Keratinocyte (primary cell): ENCODE measurements at regions not wholly inside any gene's neighbourhood (a gene's known extent, or its start where the extent isn't known, plus 50 kb on each side); places are given as distances from the start of the nearest gene placed in this dataset.
"Not testable (repeated sequence)": the region's sequence is repeated elsewhere in the genome, so short reads cannot be mapped to it uniquely, and the experiment has no call there.

ENCODE experiments used
- DNase-seq: peaks from one replicate; pipeline ENCODE4 v3.0.0-alpha.2; 2011; ENCODE audit warnings: low read depth, missing footprints, low spot score
- FAIRE-seq: peaks from 2 replicates; lab custom pipeline; 2011; peaks lifted over from hg19 to GRCh38; lab: Jason Lieb, UNC
- H2AFZ ChIP-seq: 2 replicates; pipeline ENCODE4 v1.6.0; 2012; ENCODE audit warnings: low read length, control low read depth, inconsistent platforms; ENCODE audit not compliant: control insufficient read depth
- H3K27ac ChIP-seq: 2 replicates; pipeline ENCODE4 v1.5.1; 2011; ENCODE audit warnings: low read length; ENCODE audit not compliant: control insufficient read depth, insufficient read depth
- H3K27me3 ChIP-seq: 3 replicates; pipeline ENCODE4 v1.6.0; 2011; ENCODE audit warnings: low read length; ENCODE audit not compliant: control insufficient read depth, insufficient read depth; ENCODE audit errors: extremely low read depth
- H3K36me3 ChIP-seq, 2 experiments: 2 replicates in 1 of 2; 3 replicates in 1 of 2; pipeline ENCODE4 v1.5.1; 2011; ENCODE audit warnings: low read length in 2 of 2, mild to moderate bottlenecking in 1 of 2; ENCODE audit not compliant: control insufficient read depth in 2 of 2, insufficient read depth in 2 of 2; ENCODE audit errors: extremely low read depth in 1 of 2
- H3K4me1 ChIP-seq: 3 replicates; pipeline ENCODE4 v1.5.1; 2011; ENCODE audit warnings: low read length; ENCODE audit not compliant: control insufficient read depth, insufficient read depth; ENCODE audit errors: extremely low read depth
- H3K4me2 ChIP-seq: 3 replicates; pipeline ENCODE4 v1.6.0; 2011; ENCODE audit warnings: low read depth, low read length; ENCODE audit not compliant: control insufficient read depth, insufficient read depth; ENCODE audit errors: extremely low read depth
- H3K4me3 ChIP-seq, 3 experiments: fragments of 200-600 bp in 1 of 3; sonication (generic) in 1 of 3; 2 replicates in 2 of 3; 3 replicates in 1 of 3; pipeline ENCODE4 v1.5.1; 2011 to 2016; ENCODE audit warnings: low read length in 3 of 3, mild to moderate bottlenecking in 3 of 3, control low read depth in 2 of 3, inconsistent platforms in 1 of 3, low read depth in 1 of 3, mixed read lengths in 1 of 3, mixed run types in 1 of 3, moderate library complexity in 1 of 3; ENCODE audit not compliant: control insufficient read depth in 2 of 3, insufficient read depth in 2 of 3; ENCODE audit errors: extremely low read depth in 1 of 3
- H3K79me2 ChIP-seq: 2 replicates; pipeline ENCODE4 v1.6.0; 2012; ENCODE audit warnings: low read length; ENCODE audit not compliant: control insufficient read depth, insufficient read depth
- H3K9ac ChIP-seq: 3 replicates; pipeline ENCODE4 v1.6.0; 2011; ENCODE audit warnings: low read length; ENCODE audit not compliant: control insufficient read depth, insufficient read depth; ENCODE audit errors: extremely low read depth
- H3K9me1 ChIP-seq: 3 replicates; pipeline ENCODE4 v1.6.0; 2011; ENCODE audit warnings: low read length; ENCODE audit not compliant: control insufficient read depth, insufficient read depth; ENCODE audit errors: extremely low read depth
- H3K9me3 ChIP-seq: 2 replicates; pipeline ENCODE4 v1.5.1; 2012; ENCODE audit warnings: low read depth, low read length; ENCODE audit not compliant: control insufficient read depth
- H4K20me1 ChIP-seq: 3 replicates; pipeline ENCODE4 v1.6.0; 2011; ENCODE audit warnings: low read length; ENCODE audit not compliant: control insufficient read depth, insufficient read depth; ENCODE audit errors: extremely low read depth
- CTCF ChIP-seq, 3 experiments: IDR thresholded peaks in 1 of 3; conservative IDR thresholded peaks in 1 of 3; optimal IDR thresholded peaks in 1 of 3; 2 replicates in 2 of 3; 3 replicates in 1 of 3; pipeline versions ENCODE3 to v1.5.1; 2011; ENCODE audit warnings: low read length in 3 of 3, mild to moderate bottlenecking in 3 of 3, moderate library complexity in 2 of 3, control low read depth in 1 of 3, inconsistent platforms in 1 of 3; ENCODE audit not compliant: insufficient read depth in 2 of 3; ENCODE audit errors: extremely low read depth in 1 of 3
- EZH2 ChIP-seq: IDR thresholded peaks from one replicate; pipeline ENCODE4 v1.6.1; 2012; ENCODE audit warnings: inconsistent platforms, mild to moderate bottlenecking, low read length, moderate library complexity
- dilution Hi-C: fragments of 300-500 bp; cut with MboI; formaldehyde crosslinking; loops from one replicate; pipeline ENCODE4 v1.7.0; 2020; ENCODE audit warnings: low sequenced_read_pairs; ENCODE audit not compliant: extremely low pct_ligation_motif_present

- H3K9ac ChIP-seq: no peak overlapping the region
- H3K4me3 ChIP-seq: no peak overlapping the region
- H3K4me1 ChIP-seq: no peaks in the 10 kb centered on the region
- TF ChIP-seq EZH2 (no peak), CTCF (optimal IDR thresholded peaks at IDR 0.05 in 1 of 3, IDR thresholded peaks at IDR 0.05 in 1 of 3, conservative IDR thresholded peaks at IDR 0.05 in 1 of 3; ENCODE audit: extremely low read depth in 1 of 3, insufficient read depth in 2 of 3, low read length in 3 of 3) (no peak)
- DNase-seq (no peak), FAIRE-seq (no peak)
- H3K36me3 ChIP-seq: no peaks in the 10 kb centered on the region
- H3K9me3 ChIP-seq: no peaks in the 10 kb centered on the region
- no peak overlapping the region for H2AFZ ChIP-seq
- no peaks in the 10 kb centered on the region for H3K79me2 ChIP-seq
- no peaks in the 10 kb centered on the region for H3K9me1 ChIP-seq
- H3K4me2 ChIP-seq: no peak overlapping the region
- H3K27ac ChIP-seq: no peak overlapping the region
- H3K27me3 ChIP-seq: no peaks in the 10 kb centered on the region
- dilution Hi-C loops: no loop called here
- H4K20me1 ChIP-seq: no peaks in the 10 kb centered on the region
Measured at GRCh38 chr1:72997041-72997440, 714.7 kb upstream of the NEGR1 start.

- not testable (repeated sequence) for H3K9ac ChIP-seq
Measured at GRCh38 chr1:72987871-72988270, 705.5 kb upstream of the NEGR1 start.

GRCh38 chr1:72986591-72987290, 704.4 kb upstream of the NEGR1 start:
- TF ChIP-seq CTCF (optimal IDR thresholded peaks at IDR 0.05 in 1 of 3, IDR thresholded peaks at IDR 0.05 in 1 of 3, conservative IDR thresholded peaks at IDR 0.05 in 1 of 3; ENCODE audit: extremely low read depth in 1 of 3, insufficient read depth in 2 of 3, low read length in 3 of 3) (no peak), EZH2 (no peak)
- H3K79me2 ChIP-seq: no peaks in the 10 kb centered on the region
- no peak for FAIRE-seq
- no peak overlapping the region for H3K4me3 ChIP-seq
- dilution Hi-C loops: no loop called here
- H3K9me3 ChIP-seq: no peaks in the 10 kb centered on the region
- no peak overlapping the region for H2AFZ ChIP-seq
- no peaks in the 10 kb centered on the region for H3K36me3 ChIP-seq
- H3K27me3 ChIP-seq: no peaks in the 10 kb centered on the region
- no peaks in the 10 kb centered on the region for H3K9me1 ChIP-seq
- H3K27ac ChIP-seq: no peak overlapping the region
- no peak overlapping the region for H3K9ac ChIP-seq
- no peaks in the 10 kb centered on the region for H4K20me1 ChIP-seq
- no peak overlapping the region for H3K4me2 ChIP-seq
- DNase-seq: no peak
- no peaks in the 10 kb centered on the region for H3K4me1 ChIP-seq

More at GRCh38 chr1:72987871-72988270, 705.5 kb upstream of the NEGR1 start:
- H3K9me1 ChIP-seq, H4K20me1 ChIP-seq, H3K9me3 ChIP-seq, H3K36me3 ChIP-seq, DNase-seq, FAIRE-seq, H3K4me3 ChIP-seq, dilution Hi-C loops, H3K27ac ChIP-seq, H3K4me1 ChIP-seq, H2AFZ ChIP-seq, H3K27me3 ChIP-seq, H3K4me2 ChIP-seq, H3K79me2 ChIP-seq: not testable (repeated sequence)

GRCh38 chr1:72985024-72985423, 702.7 kb upstream of the NEGR1 start:
- H4K20me1 ChIP-seq, H3K9me3 ChIP-seq, dilution Hi-C loops, H3K9me1 ChIP-seq, H3K4me1 ChIP-seq, H3K4me2 ChIP-seq, H3K36me3 ChIP-seq, H3K27me3 ChIP-seq, DNase-seq, H3K4me3 ChIP-seq, H2AFZ ChIP-seq, FAIRE-seq, H3K9ac ChIP-seq, H3K79me2 ChIP-seq, H3K27ac ChIP-seq: not testable (repeated sequence)
